ENCODE measurements at regions not wholly inside any gene's neighbourhood (a gene's known extent, or its start where the extent isn't known, plus 50 kb on each side); places are given as distances from the start of the nearest gene placed in this dataset.
"Not testable (repeated sequence)": the region's sequence is repeated elsewhere in the genome, so short reads cannot be mapped to it uniquely, and the experiment has no call there.

- no peak overlapping the region for H3K4me3 ChIP-seq
- no peak for ATAC-seq
- H3K9me3 ChIP-seq, result peaks cover 0 to 2% of the 10 kb centered on the region in 2 donors
- intact Hi-C loops (cut with DNase I), result loop anchor here in 1 of 2 donors (5.0 kb wide), 1 partner anchor 44 kb away; no protein-coding TSS in a partner anchor
- no peaks in the 10 kb centered on the region for H3K4me1 ChIP-seq
- no peak for TF ChIP-seq CTCF (IDR thresholded peaks at IDR 0.05)
- DNase-seq, result no peak
- no peaks in the 10 kb centered on the region for H3K36me3 ChIP-seq
- no peak overlapping the region for H3K27ac ChIP-seq
- H3K27me3 ChIP-seq, result peaks cover 0 to 54% of the 10 kb centered on the region in 2 donors
These were observed 141.0 kb downstream of the BRD1 start for GRCh38 chr22:49686495-49687219.

GRCh38 chr22:49685686-49686085 is 142.0 kb downstream of the BRD1 start:
- Histone ChIP-seq H3K27ac (no peak overlapping the region), H3K27me3 (peaks cover 0 to 54% of the 10 kb centered on the region in 2 donors), H3K36me3 (no peaks in the 10 kb centered on the region), H3K4me1 (no peaks in the 10 kb centered on the region), H3K4me3 (no peak overlapping the region), H3K9me3 (no peaks in the 10 kb centered on the region)
- ATAC-seq (no peak), DNase-seq (no peak)
- TF ChIP-seq CTCF (IDR thresholded peaks at IDR 0.05), result no peak
- intact Hi-C loops (cut with DNase I), result loop anchor here in 1 of 2 donors (5.0 kb wide), 1 partner anchor 43 kb away; no protein-coding TSS in a partner anchor

- no peak overlapping the region for H3K4me3 ChIP-seq
- ATAC-seq (no peak), DNase-seq (no peak)
- no peaks in the 10 kb centered on the region for H3K36me3 ChIP-seq
- H3K27me3 ChIP-seq, result peaks cover 0 to 54% of the 10 kb centered on the region in 2 donors
- no peaks in the 10 kb centered on the region for H3K4me1 ChIP-seq
- no peak overlapping the region for H3K27ac ChIP-seq
- H3K9me3 ChIP-seq, result no peaks in the 10 kb centered on the region
- no peak for TF ChIP-seq CTCF (IDR thresholded peaks at IDR 0.05)
- intact Hi-C loops (cut with DNase I), result loop anchor here in 1 of 2 donors (5.0 kb wide), 1 partner anchor 43 kb away; no protein-coding TSS in a partner anchor
These were observed 142.6 kb downstream of the BRD1 start for GRCh38 chr22:49685116-49685515.

GRCh38 chr22:49683032-49683431 is 144.6 kb downstream of the BRD1 start:
- Histone ChIP-seq H3K27ac (no peak overlapping the region), H3K9me3 (no peaks in the 10 kb centered on the region), H3K4me1 (no peaks in the 10 kb centered on the region), H3K36me3 (no peaks in the 10 kb centered on the region), H3K27me3 (peaks cover 0 to 48% of the 10 kb centered on the region in 2 donors), H3K4me3 (no peak overlapping the region)
- intact Hi-C loops (cut with DNase I), result no loop called here
- no peak for TF ChIP-seq CTCF (IDR thresholded peaks at IDR 0.05)
- ATAC-seq (no peak), DNase-seq (no peak)

- H3K4me1 ChIP-seq; DNase-seq; ATAC-seq; H3K9me3 ChIP-seq; intact Hi-C loops (cut with DNase I); H3K27ac ChIP-seq; H3K36me3 ChIP-seq; H3K4me3 ChIP-seq: not testable (repeated sequence)
- peaks cover 0 to 39% of the 10 kb centered on the region in 2 donors for H3K27me3 ChIP-seq
These were observed 146.9 kb downstream of the BRD1 start for GRCh38 chr22:49680819-49681218.

- Histone ChIP-seq H3K4me3 (no peak overlapping the region), H3K4me1 (no peaks in the 10 kb centered on the region), H3K9me3 (no peaks in the 10 kb centered on the region), H3K27me3 (peaks cover 0 to 44% of the 10 kb centered on the region in 2 donors), H3K27ac (no peak overlapping the region), H3K36me3 (no peaks in the 10 kb centered on the region)
- no peak for DNase-seq
- ATAC-seq, result no peak
- intact Hi-C loops (cut with DNase I), result no loop called here
- TF ChIP-seq CTCF (IDR thresholded peaks at IDR 0.05), result no peak
These were observed 148.9 kb downstream of the BRD1 start for GRCh38 chr22:49678842-49679170.

All from left lung (tissue), 4 donors.